Endothelial cell (in vitro differentiated cells): ENCODE measurements at regions not wholly inside any gene's neighbourhood (a gene's known extent, or its start where the extent isn't known, plus 50 kb on each side); places are given as distances from the start of the nearest gene placed in this dataset.

Source experiments
- DNase-seq: peaks from one replicate; pipeline ENCODE4 v3.0.0; 2021; ENCODE audit warnings: low spot score
- H3K27ac Mint-ChIP-seq: one replicate; pipeline ENCODE4 v1.8.0; 2021; ENCODE audit warnings: mixed read lengths, inconsistent platforms; ENCODE audit not compliant: unreplicated experiment
- H3K27me3 Mint-ChIP-seq: one replicate; pipeline ENCODE4 v1.8.0; 2021; ENCODE audit warnings: mild to moderate bottlenecking, moderate library complexity, mixed read lengths, inconsistent platforms; ENCODE audit not compliant: unreplicated experiment
- H3K36me3 Mint-ChIP-seq: one replicate; pipeline ENCODE4 v1.8.0; 2021; ENCODE audit warnings: mild to moderate bottlenecking, low read depth, mixed read lengths, inconsistent platforms; ENCODE audit not compliant: unreplicated experiment
- H3K4me1 Mint-ChIP-seq: one replicate; pipeline ENCODE4 v1.8.0; 2021; ENCODE audit warnings: mild to moderate bottlenecking, mixed read lengths, inconsistent platforms; ENCODE audit not compliant: unreplicated experiment
- H3K4me3 Mint-ChIP-seq: one replicate; pipeline ENCODE4 v1.8.0; 2021; ENCODE audit warnings: mild to moderate bottlenecking, mixed read lengths, inconsistent platforms; ENCODE audit not compliant: unreplicated experiment
- H3K9me3 Mint-ChIP-seq: one replicate; pipeline ENCODE4 v1.8.0; 2021; ENCODE audit warnings: mixed read lengths, inconsistent platforms; ENCODE audit not compliant: unreplicated experiment
- TF ChIP-seq, protein P1 (sequence below): fragments of 200-600 bp; sonication (generic); IDR thresholded peaks from one replicate; pipeline ENCODE4 v1.5.0; 2021; ENCODE audit warnings: antibody characterized with exemption; ENCODE audit not compliant: unreplicated experiment

- no peak for DNase-seq
- no peaks in the 10 kb centered on the region for H3K4me1 Mint-ChIP-seq
- H3K4me3 Mint-ChIP-seq: no peak overlapping the region
- H3K27ac Mint-ChIP-seq: no peak overlapping the region
- TF ChIP-seq, protein P1, sequence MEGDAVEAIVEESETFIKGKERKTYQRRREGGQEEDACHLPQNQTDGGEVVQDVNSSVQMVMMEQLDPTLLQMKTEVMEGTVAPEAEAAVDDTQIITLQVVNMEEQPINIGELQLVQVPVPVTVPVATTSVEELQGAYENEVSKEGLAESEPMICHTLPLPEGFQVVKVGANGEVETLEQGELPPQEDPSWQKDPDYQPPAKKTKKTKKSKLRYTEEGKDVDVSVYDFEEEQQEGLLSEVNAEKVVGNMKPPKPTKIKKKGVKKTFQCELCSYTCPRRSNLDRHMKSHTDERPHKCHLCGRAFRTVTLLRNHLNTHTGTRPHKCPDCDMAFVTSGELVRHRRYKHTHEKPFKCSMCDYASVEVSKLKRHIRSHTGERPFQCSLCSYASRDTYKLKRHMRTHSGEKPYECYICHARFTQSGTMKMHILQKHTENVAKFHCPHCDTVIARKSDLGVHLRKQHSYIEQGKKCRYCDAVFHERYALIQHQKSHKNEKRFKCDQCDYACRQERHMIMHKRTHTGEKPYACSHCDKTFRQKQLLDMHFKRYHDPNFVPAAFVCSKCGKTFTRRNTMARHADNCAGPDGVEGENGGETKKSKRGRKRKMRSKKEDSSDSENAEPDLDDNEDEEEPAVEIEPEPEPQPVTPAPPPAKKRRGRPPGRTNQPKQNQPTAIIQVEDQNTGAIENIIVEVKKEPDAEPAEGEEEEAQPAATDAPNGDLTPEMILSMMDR: no peak
- H3K27me3 Mint-ChIP-seq: no peaks in the 10 kb centered on the region
- no peaks in the 10 kb centered on the region for H3K9me3 Mint-ChIP-seq
- H3K36me3 Mint-ChIP-seq: no peaks in the 10 kb centered on the region
Measured at GRCh38 chr3:68485051-68485450, 447.3 kb downstream of the TAFA4 start.

- H3K27me3 Mint-ChIP-seq: no peaks in the 10 kb centered on the region
- H3K4me3 Mint-ChIP-seq: no peak overlapping the region
- H3K4me1 Mint-ChIP-seq: no peaks in the 10 kb centered on the region
- no peak for DNase-seq
- TF ChIP-seq, protein P1: no peak
- no peaks in the 10 kb centered on the region for H3K36me3 Mint-ChIP-seq
- no peak overlapping the region for H3K27ac Mint-ChIP-seq
- no peaks in the 10 kb centered on the region for H3K9me3 Mint-ChIP-seq
Measured at GRCh38 chr3:68483601-68484000, 448.7 kb downstream of the TAFA4 start.

DNA sequence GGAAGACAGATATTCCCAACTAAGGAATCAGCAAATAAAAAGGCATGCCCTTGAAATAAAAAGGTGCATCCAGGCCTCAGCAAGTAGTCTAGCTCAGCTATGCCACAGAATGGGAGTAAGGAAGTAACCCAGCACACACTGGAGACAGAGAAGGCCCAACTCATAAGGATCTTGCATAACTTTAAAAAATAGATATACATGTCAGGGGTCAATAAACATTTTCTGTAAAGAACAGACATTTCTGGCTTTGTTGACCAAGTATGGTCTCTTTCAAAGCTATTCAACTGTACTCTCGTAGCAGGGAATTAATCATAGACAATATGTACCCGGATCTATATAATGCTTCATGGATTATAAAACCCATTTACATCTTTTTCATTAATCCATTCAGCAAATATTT, 449.3 kb downstream of the TAFA4 start:
- Mint-ChIP-seq H3K9me3 (no peaks in the 10 kb centered on the region), H3K36me3 (no peaks in the 10 kb centered on the region), H3K27me3 (no peaks in the 10 kb centered on the region), H3K27ac (no peak overlapping the region), H3K4me1 (no peaks in the 10 kb centered on the region), H3K4me3 (no peak overlapping the region)
- TF ChIP-seq, protein P1: no peak
- DNase-seq: no peak

- no peak overlapping the region for H3K27ac Mint-ChIP-seq
- H3K4me3 Mint-ChIP-seq: no peak overlapping the region
- H3K36me3 Mint-ChIP-seq: no peaks in the 10 kb centered on the region
- H3K4me1 Mint-ChIP-seq: no peaks in the 10 kb centered on the region
- no peaks in the 10 kb centered on the region for H3K27me3 Mint-ChIP-seq
- no peak for DNase-seq
- no peaks in the 10 kb centered on the region for H3K9me3 Mint-ChIP-seq
- TF ChIP-seq, protein P1: no peak
Measured at GRCh38 chr3:68482565-68482964, 449.8 kb downstream of the TAFA4 start.

GRCh38 chr3:68479779-68480178, 452.6 kb downstream of the TAFA4 start:
- no peaks in the 10 kb centered on the region for H3K27me3 Mint-ChIP-seq
- H3K4me3 Mint-ChIP-seq: no peak overlapping the region
- no peak for DNase-seq
- H3K9me3 Mint-ChIP-seq: no peaks in the 10 kb centered on the region
- H3K4me1 Mint-ChIP-seq: no peaks in the 10 kb centered on the region
- no peak overlapping the region for H3K27ac Mint-ChIP-seq
- no peaks in the 10 kb centered on the region for H3K36me3 Mint-ChIP-seq
- TF ChIP-seq, protein P1: no peak
